NB4 (cell line): ENCODE measurements at regions not wholly inside any gene's neighbourhood (a gene's known extent, or its start where the extent isn't known, plus 50 kb on each side); places are given as distances from the start of the nearest gene placed in this dataset.

Experiments used
- DNase-seq: peaks from one replicate; pipeline ENCODE4 v3.0.0; 2010; ENCODE audit warnings: low read depth
- H3K4me3 ChIP-seq: one replicate; pipeline ENCODE4 v1.5.1; 2011; ENCODE audit warnings: mild to moderate bottlenecking, low read depth, low read length, moderate library complexity
- CTCF ChIP-seq: IDR thresholded peaks from one replicate; pipeline ENCODE4 v1.5.1; 2012; ENCODE audit warnings: low read depth, low read length
- MAX ChIP-seq: IDR thresholded peaks from 2 replicates; pipeline ENCODE4 v1.6.1; 2011; ENCODE audit warnings: low read depth, low read length
- MYC ChIP-seq: IDR thresholded peaks from 2 replicates; pipeline ENCODE4 v1.6.1; 2011; ENCODE audit warnings: low read depth, low read length
- POLR2A ChIP-seq: IDR thresholded peaks from 2 replicates; pipeline ENCODE4 v1.6.1; 2011; ENCODE audit warnings: mild to moderate bottlenecking; ENCODE audit not compliant: insufficient read length; ENCODE audit errors: extremely low read depth

- H3K4me3 ChIP-seq: no peak overlapping the region
- no peak for DNase-seq
- no peak for TF ChIP-seq POLR2A
- TF ChIP-seq CTCF: no peak
- no peak for TF ChIP-seq MAX
- no peak for TF ChIP-seq MYC
Measured at GRCh38 chr5:74506119-74506518, 134.4 kb downstream of the ENC1 start.

- TF ChIP-seq MAX (no peak), POLR2A (no peak), CTCF (no peak), MYC (no peak)
Measured at GRCh38 chr5:74504463-74504862, 136.1 kb downstream of the ENC1 start.

GRCh38 chr5:74502479-74502950, 138.0 kb downstream of the ENC1 start:
- DNase-seq: no peak
- no peak overlapping the region for H3K4me3 ChIP-seq
- TF ChIP-seq MYC: no peak
- TF ChIP-seq MAX: no peak
- TF ChIP-seq POLR2A: no peak
- TF ChIP-seq CTCF: no peak

More at GRCh38 chr5:74504463-74504862, 136.1 kb downstream of the ENC1 start:
- DNase-seq: no peak
- H3K4me3 ChIP-seq: no peak overlapping the region

- H3K4me3 ChIP-seq: no peak overlapping the region
- DNase-seq: no peak
Measured at GRCh38 chr5:74501674-74502478, 138.7 kb downstream of the ENC1 start.

GRCh38 chr5:74500110-74500917, 140.2 kb downstream of the ENC1 start:
- H3K4me3 ChIP-seq: no peak overlapping the region
- no peak for DNase-seq
- TF ChIP-seq MYC (no peak), CTCF (no peak), POLR2A (no peak), MAX (no peak)

More at GRCh38 chr5:74501674-74502478, 138.7 kb downstream of the ENC1 start:
- no peak for TF ChIP-seq MAX
